GM18499 (cell line): ENCODE measurements at regions not wholly inside any gene's neighbourhood (a gene's known extent, or its start where the extent isn't known, plus 50 kb on each side); places are given as distances from the start of the nearest gene placed in this dataset.
"Not testable (repeated sequence)": the region's sequence is repeated elsewhere in the genome, so short reads cannot be mapped to it uniquely, and the experiment has no call there.

Source experiments
- ATAC-seq: cut with Tn5 transposase; IDR thresholded peaks from one replicate; pipeline ENCODE4 v1.9.1; 2021; ENCODE audit warnings: moderate number of reproducible peaks; ENCODE audit not compliant: insufficient read depth, unreplicated experiment

GRCh38 chr15:26280281-26280680 lies 417.2 kb upstream of the ATP10A start:
- no peak for ATAC-seq

GRCh38 chr15:26261966-26262365 lies 398.8 kb upstream of the ATP10A start:
- ATAC-seq: no peak

- ATAC-seq: no peak
Measured at GRCh38 chr15:26261413-26261812, 398.3 kb upstream of the ATP10A start.

- no peak for ATAC-seq
Measured at GRCh38 chr15:26260517-26261133, 397.5 kb upstream of the ATP10A start.

- no peak for ATAC-seq
Measured at GRCh38 chr15:26259581-26259980, 396.5 kb upstream of the ATP10A start.

- not testable (repeated sequence) for ATAC-seq
Measured at GRCh38 chr15:26244782-26245181, 381.7 kb upstream of the ATP10A start.

GRCh38 chr15:26243382-26243781 lies 380.3 kb upstream of the ATP10A start:
- ATAC-seq: no peak

GRCh38 chr15:26242565-26243071 lies 379.5 kb upstream of the ATP10A start:
- no peak for ATAC-seq

GRCh38 chr15:26235864-26236263 lies 372.7 kb upstream of the ATP10A start:
- no peak for ATAC-seq

GRCh38 chr15:26234976-26235767 lies 372.0 kb upstream of the ATP10A start:
- no peak for ATAC-seq

GRCh38 chr15:26232691-26233090 lies 369.6 kb upstream of the ATP10A start:
- no peak for ATAC-seq

- no peak for ATAC-seq
Measured at GRCh38 chr15:26231096-26231495, 368.0 kb upstream of the ATP10A start.

- no peak for ATAC-seq
Measured at GRCh38 chr15:26224266-26224665, 361.1 kb upstream of the ATP10A start.

GRCh38 chr15:26223720-26224119 lies 360.6 kb upstream of the ATP10A start:
- ATAC-seq: no peak

GRCh38 chr15:26222781-26223180 lies 359.7 kb upstream of the ATP10A start:
- ATAC-seq: no peak

GRCh38 chr15:26217043-26217442 lies 353.9 kb upstream of the ATP10A start:
- ATAC-seq: not testable (repeated sequence)

GRCh38 chr15:26214290-26214689 lies 351.2 kb upstream of the ATP10A start:
- no peak for ATAC-seq

GRCh38 chr15:26213427-26213826 lies 350.3 kb upstream of the ATP10A start:
- no peak for ATAC-seq

- no peak for ATAC-seq
Measured at GRCh38 chr15:26212109-26212508, 349.0 kb upstream of the ATP10A start.

- ATAC-seq: no peak
Measured at GRCh38 chr15:26210980-26211379, 347.9 kb upstream of the ATP10A start.

GRCh38 chr15:26201177-26201858 lies 338.2 kb upstream of the ATP10A start:
- no peak for ATAC-seq
